ENCODE measurements at regions not wholly inside any gene's neighbourhood (a gene's known extent, or its start where the extent isn't known, plus 50 kb on each side); places are given as distances from the start of the nearest gene placed in this dataset.

GRCh38 chr7:67440321-67440720 is 443.7 kb downstream of the TYW1 start:
- TF ChIP-seq CTCF (IDR thresholded peaks at IDR 0.05), result no peak
- DNase-seq, result no peak
- no peaks in the 10 kb centered on the region for H3K4me1 ChIP-seq
- no peaks in the 10 kb centered on the region for H3K9me3 ChIP-seq
- H3K36me3 ChIP-seq, result no peaks in the 10 kb centered on the region
- intact Hi-C loops (cut with DNase I; ENCODE audit: low total_unique reads), result no loop called here
- no peak overlapping the region for H3K27ac ChIP-seq
- H3K4me3 ChIP-seq, result no peak overlapping the region
- H3K27me3 ChIP-seq, result peaks cover 0 to 4% of the 10 kb centered on the region in 2 donors

GRCh38 chr7:67445728-67446127 is 449.1 kb downstream of the TYW1 start:
- no peak overlapping the region for H3K4me3 ChIP-seq
- no peaks in the 10 kb centered on the region for H3K4me1 ChIP-seq
- TF ChIP-seq CTCF (IDR thresholded peaks at IDR 0.05), result no peak
- H3K27me3 ChIP-seq, result peaks cover 0 to 4% of the 10 kb centered on the region in 2 donors
- H3K9me3 ChIP-seq, result no peaks in the 10 kb centered on the region
- intact Hi-C loops (cut with DNase I; ENCODE audit: low total_unique reads), result no loop called here
- H3K27ac ChIP-seq, result no peak overlapping the region
- no peaks in the 10 kb centered on the region for H3K36me3 ChIP-seq
- no peak for DNase-seq

- Histone ChIP-seq H3K4me1 (no peaks in the 10 kb centered on the region), H3K27me3 (peaks cover 0 to 4% of the 10 kb centered on the region in 2 donors), H3K36me3 (no peaks in the 10 kb centered on the region), H3K27ac (no peak overlapping the region), H3K4me3 (no peak overlapping the region), H3K9me3 (no peaks in the 10 kb centered on the region)
- DNase-seq, result no peak
- TF ChIP-seq CTCF (IDR thresholded peaks at IDR 0.05), result no peak
- intact Hi-C loops (cut with DNase I; ENCODE audit: low total_unique reads), result no loop called here
These were observed 450.7 kb downstream of the TYW1 start for GRCh38 chr7:67447297-67447696.

GRCh38 chr7:67448271-67448670 is 451.6 kb downstream of the TYW1 start:
- no peak for TF ChIP-seq CTCF (IDR thresholded peaks at IDR 0.05)
- intact Hi-C loops (cut with DNase I; ENCODE audit: low total_unique reads), result no loop called here
- H3K4me3 ChIP-seq, result no peak overlapping the region
- no peaks in the 10 kb centered on the region for H3K36me3 ChIP-seq
- peaks cover 0 to 4% of the 10 kb centered on the region in 2 donors for H3K27me3 ChIP-seq
- no peak overlapping the region for H3K27ac ChIP-seq
- no peaks in the 10 kb centered on the region for H3K4me1 ChIP-seq
- no peak for DNase-seq
- H3K9me3 ChIP-seq, result no peaks in the 10 kb centered on the region

GRCh38 chr7:67450171-67450570 is 453.5 kb downstream of the TYW1 start:
- DNase-seq, result no peak
- Histone ChIP-seq H3K27me3 (peaks cover 0 to 4% of the 10 kb centered on the region in 2 donors), H3K4me1 (no peaks in the 10 kb centered on the region), H3K27ac (no peak overlapping the region), H3K9me3 (no peaks in the 10 kb centered on the region), H3K4me3 (no peak overlapping the region), H3K36me3 (no peaks in the 10 kb centered on the region)
- intact Hi-C loops (cut with DNase I; ENCODE audit: low total_unique reads), result no loop called here
- no peak for TF ChIP-seq CTCF (IDR thresholded peaks at IDR 0.05)

GRCh38 chr7:67451306-67451705 is 454.7 kb downstream of the TYW1 start:
- H3K4me1 ChIP-seq, result no peaks in the 10 kb centered on the region
- no peaks in the 10 kb centered on the region for H3K9me3 ChIP-seq
- no peaks in the 10 kb centered on the region for H3K36me3 ChIP-seq
- intact Hi-C loops (cut with DNase I; ENCODE audit: low total_unique reads), result no loop called here
- no peak overlapping the region for H3K27ac ChIP-seq
- H3K4me3 ChIP-seq, result no peak overlapping the region
- H3K27me3 ChIP-seq, result peaks cover 0 to 8% of the 10 kb centered on the region in 2 donors
- no peak for DNase-seq
- TF ChIP-seq CTCF (IDR thresholded peaks at IDR 0.05), result no peak
